A673 (cell line): ENCODE measurements at regions not wholly inside any gene's neighbourhood (a gene's known extent, or its start where the extent isn't known, plus 50 kb on each side); places are given as distances from the start of the nearest gene placed in this dataset.
A peak's percentile ranks its signal among the peaks of the same experiment; 100 is the strongest.

Experiments
- BruUV-seq: library from RNA; stranded (reverse); fragments of 400-500 nt; replicated peaks from 2 replicates; lab custom pipeline; 2021; lab: Mats Ljungman, UMichigan
- CTCF ChIA-PET: fragments of 300-600 bp; sonication (Branson Sonifier 250); formaldehyde crosslinking; loops from one replicate; lab custom pipeline; 2022; ENCODE audit warnings: antibody characterized with exemption; lab: Charles Lee
- POLR2A ChIA-PET: fragments of 300-600 bp; sonication (Branson Sonifier 250); formaldehyde crosslinking; loops from one replicate; lab custom pipeline; 2022; ENCODE audit warnings: antibody characterized with exemption; ENCODE audit not compliant: low non-redundant PET; lab: Charles Lee
- DNase-seq: peaks from one replicate; pipeline ENCODE4 v3.0.0-alpha.2; 2015; ENCODE audit warnings: low spot score
- H3K27ac ChIP-seq: fragments of 200-600 bp; sonication (generic); 2 replicates; pipeline ENCODE4 v1.5.1; 2016; ENCODE audit warnings: mixed run types, low read depth, mild to moderate bottlenecking, mixed read lengths, antibody characterized with exemption, low read length; ENCODE audit not compliant: poor library complexity, severe bottlenecking
- H3K27me3 ChIP-seq: fragments of 200-600 bp; sonication (generic); replicated peaks from 2 replicates; pipeline ENCODE4 v1.6.1; 2017; ENCODE audit warnings: mixed run types, low read depth, mild to moderate bottlenecking, mixed read lengths, antibody characterized with exemption, low read length; ENCODE audit not compliant: insufficient read depth, poor library complexity
- H3K36me3 ChIP-seq: fragments of 200-600 bp; sonication (generic); 2 replicates; pipeline ENCODE4 v1.6.1; 2016; ENCODE audit warnings: mixed run types, mild to moderate bottlenecking, mixed read lengths, antibody characterized with exemption, low read length; ENCODE audit not compliant: insufficient read depth, poor library complexity, severe bottlenecking
- H3K4me1 ChIP-seq: fragments of 200-600 bp; sonication (generic); 2 replicates; pipeline ENCODE4 v1.6.1; 2017; ENCODE audit warnings: mixed run types, mild to moderate bottlenecking, mixed read lengths, antibody characterized with exemption, low read length; ENCODE audit not compliant: insufficient read depth, poor library complexity, severe bottlenecking
- H3K4me3 ChIP-seq: fragments of 200-600 bp; sonication (generic); 2 replicates; pipeline ENCODE4 v1.5.1; 2016; ENCODE audit warnings: low read depth, mixed run types, mild to moderate bottlenecking, mixed read lengths, low read length; ENCODE audit not compliant: poor library complexity, severe bottlenecking
- H3K9me3 ChIP-seq: fragments of 200-600 bp; sonication (generic); 2 replicates; pipeline ENCODE4 v1.6.1; 2016; ENCODE audit warnings: mixed run types, low read depth, mild to moderate bottlenecking, mixed read lengths, antibody characterized with exemption, low read length; ENCODE audit not compliant: poor library complexity, severe bottlenecking
- CTCF ChIP-seq: fragments of 300-800, 200-600 bp; sonication (generic); conservative IDR thresholded peaks from 2 replicates; pipeline ENCODE4 v1.5.1; 2017; ENCODE audit warnings: low read depth, mild to moderate bottlenecking, antibody characterized with exemption, low read length, moderate library complexity, mixed read lengths
- EZH2 ChIP-seq: fragments of 200-600 bp; sonication (generic); IDR thresholded peaks from 2 replicates; pipeline ENCODE4 v1.6.1; 2017; ENCODE audit warnings: borderline replicate concordance, low read depth, mild to moderate bottlenecking, mixed read lengths, antibody characterized with exemption, low read length; ENCODE audit not compliant: poor library complexity, severe bottlenecking
- intact Hi-C: fragments of 100-400 bp; cut with micrococcal nuclease; formaldehyde crosslinking; loops from one replicate; pipeline ENCODE4 v1.10.0; 2022; ENCODE audit not compliant: unreplicated experiment

GRCh38 chr6:25188232-25188631 is 90.9 kb upstream of the CARMIL1 start:
- peaks cover 10% of the 10 kb centered on the region for H3K4me1 ChIP-seq
- DNase-seq = no peak
- CTCF ChIA-PET = no interaction called here
- TF ChIP-seq CTCF (no peak), EZH2 (no peak)
- H3K9me3 ChIP-seq = no peaks in the 10 kb centered on the region
- BruUV-seq = no TSS peak
- no peak overlapping the region for H3K4me3 ChIP-seq
- no peaks in the 10 kb centered on the region for H3K36me3 ChIP-seq
- no peak overlapping the region for H3K27ac ChIP-seq
- intact Hi-C loops = no loop called here
- POLR2A ChIA-PET = no interaction called here
- H3K27me3 ChIP-seq = no peaks in the 10 kb centered on the region

- H3K4me1 ChIP-seq = peaks cover 13% of the 10 kb centered on the region
- TF ChIP-seq EZH2 (no peak), CTCF (no peak)
- peak overlapping the region; percentile 36 for H3K27ac ChIP-seq
- POLR2A ChIA-PET = no interaction called here
- H3K9me3 ChIP-seq = no peaks in the 10 kb centered on the region
- H3K4me3 ChIP-seq = peak overlapping the region; percentile 6
- intact Hi-C loops = no loop called here
- H3K36me3 ChIP-seq = no peaks in the 10 kb centered on the region
- no TSS peak for BruUV-seq
- H3K27me3 ChIP-seq = no peaks in the 10 kb centered on the region
- CTCF ChIA-PET = interaction anchor here (0.8 kb wide), 1 partner anchor 19 kb away, joined by 9 read pairs; no protein-coding TSS in a partner anchor
- peak; percentile 36 for DNase-seq
Observed at GRCh38 chr6:25192590-25193459, 86.3 kb upstream of the CARMIL1 start.

GRCh38 chr6:25193460-25194171 is 85.6 kb upstream of the CARMIL1 start:
- Histone ChIP-seq H3K27me3 (no peaks in the 10 kb centered on the region), H3K27ac (peak overlapping the region; percentile 36), H3K4me3 (peak overlapping the region; percentile 6), H3K36me3 (no peaks in the 10 kb centered on the region), H3K9me3 (no peaks in the 10 kb centered on the region), H3K4me1 (peaks cover 13% of the 10 kb centered on the region)
- ChIA-PET CTCF (interaction anchor here (0.8 kb wide), 1 partner anchor 20 kb away, joined by 9 read pairs; no protein-coding TSS in a partner anchor), POLR2A (no interaction called here)
- DNase-seq = peak; percentile 78
- TF ChIP-seq CTCF (no peak), EZH2 (no peak)
- intact Hi-C loops = no loop called here
- BruUV-seq = no TSS peak
